ENCODE measurements at regions not wholly inside any gene's neighbourhood (a gene's known extent, or its start where the extent isn't known, plus 50 kb on each side); places are given as distances from the start of the nearest gene placed in this dataset.

GRCh38 chr3:15983693-15984092, 185.9 kb upstream of the ANKRD28 start:
- TF ChIP-seq CTCF (IDR thresholded peaks at IDR 0.05) = no peak
- no peak for TF ChIP-seq POLR2A (IDR thresholded peaks at IDR 0.05)

Data from uterus (tissue), 2 donors.